ENCODE measurements at regions not wholly inside any gene's neighbourhood (a gene's known extent, or its start where the extent isn't known, plus 50 kb on each side); places are given as distances from the start of the nearest gene placed in this dataset.
"Not testable (repeated sequence)": the region's sequence is repeated elsewhere in the genome, so short reads cannot be mapped to it uniquely, and the experiment has no call there.

DNA sequence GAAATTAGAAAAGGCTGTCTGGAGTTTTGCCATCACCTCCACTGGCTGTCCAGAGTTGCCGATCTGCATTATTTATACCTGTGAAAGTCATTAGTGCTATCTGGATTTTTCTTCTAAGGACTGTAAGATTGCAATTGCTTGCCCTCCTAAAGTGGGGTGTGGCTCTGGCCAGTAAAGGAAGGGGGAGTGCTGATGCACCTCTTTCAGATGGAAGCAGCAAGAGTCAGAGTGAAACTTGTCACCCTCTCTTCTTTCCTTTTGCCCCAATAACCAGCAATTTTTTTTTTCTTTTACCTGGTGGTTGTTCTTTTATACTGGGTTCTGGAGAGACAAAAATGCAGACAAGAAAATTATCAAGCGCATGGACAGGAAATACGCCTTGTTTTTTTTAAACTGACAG, 527.4 kb upstream of the NRP1 start:
- DNase-seq (no peak), ATAC-seq (ENCODE audit: low FRiP score) (no peak)
- 88 to 90% methylated on average over 3 of the region's 3 CpGs for WGBS, 2 donors
- H3K27me3 ChIP-seq (ENCODE audit: control insufficient read depth in 1 of 2, insufficient read depth in 2 of 2, low read length in 1 of 2) = no peaks in the 10 kb centered on the region
- no peak overlapping the region for H3K4me3 ChIP-seq (ENCODE audit: low read length in 2 of 2)
- intact Hi-C loops (cut with DNase I) = no loop called here
- H3K27ac ChIP-seq (ENCODE audit: low read depth in 1 of 2, low read length in 2 of 2) = no peak overlapping the region
- no peaks in the 10 kb centered on the region for H3K9me3 ChIP-seq (ENCODE audit: control insufficient read depth, low read length)
- no peaks in the 10 kb centered on the region for H3K4me1 ChIP-seq (ENCODE audit: control insufficient read depth in 1 of 2, insufficient read depth in 2 of 2, low read length in 2 of 2)
- H3K36me3 ChIP-seq (ENCODE audit: control insufficient read depth in 1 of 2, insufficient read depth in 2 of 2, low read length in 1 of 2) = no peaks in the 10 kb centered on the region

DNA sequence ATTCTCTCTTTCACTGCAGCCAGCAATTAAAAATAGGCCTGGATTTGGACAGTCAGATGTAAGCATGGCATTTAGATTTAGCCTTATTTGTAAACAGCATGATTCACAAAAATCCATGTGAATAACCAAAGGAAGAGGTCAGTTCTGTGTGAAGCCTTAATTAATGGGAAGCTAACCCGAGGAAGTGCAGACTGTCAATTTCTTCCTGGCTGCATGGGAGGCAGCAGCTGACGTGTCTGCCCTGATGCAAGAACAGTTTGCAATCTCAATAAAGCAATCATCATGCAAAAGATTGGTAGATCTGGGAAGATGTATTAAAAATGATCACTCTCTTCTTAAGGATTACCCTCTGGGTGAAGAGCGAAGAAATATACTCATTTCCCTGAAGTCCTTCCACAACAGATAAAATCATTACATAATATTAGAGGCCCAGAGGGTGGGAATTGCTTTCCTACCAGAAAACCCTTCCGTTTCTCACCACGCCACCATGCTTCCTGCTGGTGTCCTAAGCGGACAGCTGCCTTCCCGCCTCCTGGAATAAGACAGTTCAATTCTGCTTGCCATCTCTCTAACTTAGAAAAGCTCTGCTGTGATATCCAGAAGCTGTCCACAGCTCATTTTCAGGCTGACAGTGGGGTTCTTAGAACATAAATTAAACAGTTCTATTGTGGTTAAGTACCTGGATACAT, 526.7 kb upstream of the NRP1 start:
- no peak for DNase-seq
- intact Hi-C loops (cut with DNase I) = no loop called here
- no peaks in the 10 kb centered on the region for H3K27me3 ChIP-seq (ENCODE audit: control insufficient read depth in 1 of 2, insufficient read depth in 2 of 2, low read length in 1 of 2)
- ATAC-seq (ENCODE audit: low FRiP score) = no peak
- no peak overlapping the region for H3K27ac ChIP-seq (ENCODE audit: low read depth in 1 of 2, low read length in 2 of 2)
- H3K36me3 ChIP-seq (ENCODE audit: control insufficient read depth in 1 of 2, insufficient read depth in 2 of 2, low read length in 1 of 2) = no peaks in the 10 kb centered on the region
- 95% methylated on average over 7 of the region's 7 CpGs for WGBS, 2 donors
- no peak overlapping the region for H3K4me3 ChIP-seq (ENCODE audit: low read length in 2 of 2)
- no peaks in the 10 kb centered on the region for H3K9me3 ChIP-seq (ENCODE audit: control insufficient read depth, low read length)
- H3K4me1 ChIP-seq (ENCODE audit: control insufficient read depth in 1 of 2, insufficient read depth in 2 of 2, low read length in 2 of 2) = no peaks in the 10 kb centered on the region

DNA sequence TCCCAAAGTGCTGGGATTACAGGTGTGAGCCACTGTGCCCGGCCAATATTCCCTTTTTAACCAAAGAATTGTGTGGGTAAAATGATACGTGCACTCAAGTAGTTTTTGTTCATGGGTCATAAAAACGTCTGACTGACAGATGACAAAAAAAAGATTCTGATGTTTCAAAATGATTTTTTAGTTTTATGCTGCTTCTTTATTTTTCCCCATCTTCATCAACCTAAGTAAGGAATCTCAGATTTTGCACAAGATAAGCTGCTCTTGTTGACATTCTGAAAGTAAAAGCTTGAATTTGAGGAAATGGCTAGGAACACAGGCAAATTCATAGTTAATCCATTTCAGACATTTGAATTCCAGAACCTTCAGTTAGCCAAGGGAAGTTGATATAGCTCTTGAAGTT, 526.1 kb upstream of the NRP1 start:
- intact Hi-C loops (cut with DNase I) = no loop called here
- Histone ChIP-seq H3K27me3 (ENCODE audit: control insufficient read depth in 1 of 2, insufficient read depth in 2 of 2, low read length in 1 of 2) (no peaks in the 10 kb centered on the region), H3K36me3 (ENCODE audit: control insufficient read depth in 1 of 2, insufficient read depth in 2 of 2, low read length in 1 of 2) (no peaks in the 10 kb centered on the region), H3K9me3 (ENCODE audit: control insufficient read depth, low read length) (no peaks in the 10 kb centered on the region), H3K4me3 (ENCODE audit: low read length in 2 of 2) (no peak overlapping the region), H3K27ac (ENCODE audit: low read depth in 1 of 2, low read length in 2 of 2) (no peak overlapping the region), H3K4me1 (ENCODE audit: control insufficient read depth in 1 of 2, insufficient read depth in 2 of 2, low read length in 2 of 2) (no peaks in the 10 kb centered on the region)
- ATAC-seq (ENCODE audit: low FRiP score) = no peak
- no peak for DNase-seq
- WGBS, 2 donors = 92 to 94% methylated on average over 3 of the region's 3 CpGs

DNA sequence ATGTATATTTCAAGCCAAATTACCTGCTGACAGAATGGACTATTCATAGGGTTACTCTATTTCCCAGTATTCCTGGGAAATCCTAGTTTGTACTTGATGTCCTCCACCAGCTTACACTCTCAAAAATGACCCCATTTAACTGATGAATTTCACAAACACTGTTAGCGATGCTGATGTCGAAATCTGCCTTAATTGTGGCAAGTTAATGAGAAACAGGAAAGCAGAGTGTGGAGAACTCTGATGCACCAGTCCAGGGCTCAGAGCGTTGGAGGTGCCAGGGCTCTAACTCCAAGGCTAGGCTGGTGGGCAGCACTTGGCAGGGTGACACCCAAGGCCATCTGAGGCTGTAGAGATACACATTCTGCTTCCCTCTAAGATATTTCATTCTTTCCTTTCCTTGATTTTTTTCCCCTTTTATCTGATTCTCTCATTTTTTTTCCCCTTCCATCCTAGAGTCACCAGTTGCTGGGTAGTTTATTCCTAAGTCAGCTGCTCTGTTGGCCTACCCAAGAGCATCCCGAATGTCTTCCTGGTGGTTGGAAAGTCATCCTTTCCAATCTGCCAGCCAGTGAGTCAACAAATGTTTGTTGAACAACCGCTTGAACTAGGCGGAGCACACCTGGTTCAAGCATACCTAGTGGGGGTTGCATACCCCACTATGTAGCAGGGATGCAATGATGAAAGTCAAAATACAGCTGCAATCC, 525.0 kb upstream of the NRP1 start:
- intact Hi-C loops (cut with DNase I) = no loop called here
- 96 to 97% methylated on average over 6 of the region's 6 CpGs for WGBS, 2 donors
- Histone ChIP-seq H3K36me3 (ENCODE audit: control insufficient read depth in 1 of 2, insufficient read depth in 2 of 2, low read length in 1 of 2) (no peaks in the 10 kb centered on the region), H3K9me3 (ENCODE audit: control insufficient read depth, low read length) (no peaks in the 10 kb centered on the region), H3K27ac (ENCODE audit: low read depth in 1 of 2, low read length in 2 of 2) (no peak overlapping the region), H3K4me1 (ENCODE audit: control insufficient read depth in 1 of 2, insufficient read depth in 2 of 2, low read length in 2 of 2) (no peaks in the 10 kb centered on the region), H3K27me3 (ENCODE audit: control insufficient read depth in 1 of 2, insufficient read depth in 2 of 2, low read length in 1 of 2) (no peaks in the 10 kb centered on the region), H3K4me3 (ENCODE audit: low read length in 2 of 2) (no peak overlapping the region)
- ATAC-seq (ENCODE audit: low FRiP score) (no peak), DNase-seq (no peak)

DNA sequence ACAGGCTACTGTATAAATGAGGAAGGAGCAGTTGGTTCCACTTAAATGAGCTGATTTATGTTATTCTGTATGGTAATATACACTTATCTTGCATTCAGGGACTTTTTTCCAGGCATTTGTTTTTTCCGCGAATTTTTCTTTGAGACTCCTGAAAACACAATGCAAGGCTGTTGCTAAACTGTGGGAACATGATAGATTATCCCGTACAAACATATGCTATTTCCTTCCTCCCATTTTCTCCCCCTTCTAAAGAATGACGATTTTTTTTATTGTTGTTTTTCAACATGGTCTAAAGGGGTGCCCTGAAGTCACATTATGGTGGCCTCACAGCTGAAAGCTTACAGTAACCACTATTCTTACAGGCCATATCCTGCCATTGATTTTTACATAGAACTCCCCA, 523.9 kb upstream of the NRP1 start:
- Histone ChIP-seq H3K4me1 (ENCODE audit: control insufficient read depth in 1 of 2, insufficient read depth in 2 of 2, low read length in 2 of 2) (no peaks in the 10 kb centered on the region), H3K27ac (ENCODE audit: low read depth in 1 of 2, low read length in 2 of 2) (no peak overlapping the region), H3K36me3 (ENCODE audit: control insufficient read depth in 1 of 2, insufficient read depth in 2 of 2, low read length in 1 of 2) (no peaks in the 10 kb centered on the region), H3K27me3 (ENCODE audit: control insufficient read depth in 1 of 2, insufficient read depth in 2 of 2, low read length in 1 of 2) (no peaks in the 10 kb centered on the region), H3K4me3 (ENCODE audit: low read length in 2 of 2) (no peak overlapping the region), H3K9me3 (ENCODE audit: control insufficient read depth, low read length) (no peaks in the 10 kb centered on the region)
- WGBS, 2 donors = 76 to 84% methylated on average over 4 of the region's 4 CpGs
- DNase-seq (no peak), ATAC-seq (ENCODE audit: low FRiP score) (no peak)
- intact Hi-C loops (cut with DNase I) = no loop called here

DNA sequence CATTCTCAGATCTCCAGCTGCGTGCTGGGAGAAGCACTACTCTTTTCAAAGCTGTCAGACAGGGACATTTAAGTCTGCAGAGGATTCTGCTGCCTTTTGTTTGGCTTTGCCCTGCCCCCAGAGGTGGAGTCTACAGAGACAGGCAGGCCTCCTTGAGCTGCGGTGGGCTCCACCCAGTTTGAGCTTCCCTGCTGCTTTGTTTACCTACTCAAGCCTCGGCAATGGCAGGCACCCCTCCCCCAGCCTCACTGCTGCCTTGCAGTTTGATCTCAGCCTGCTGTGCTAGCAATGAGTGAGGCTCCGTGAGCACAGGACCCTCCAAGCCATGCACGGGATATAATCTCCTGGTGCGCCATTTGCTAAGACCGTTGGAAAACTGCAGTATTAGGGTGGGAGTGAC, 518.8 kb upstream of the NRP1 start:
- H3K4me3 ChIP-seq (ENCODE audit: low read length in 2 of 2); H3K9me3 ChIP-seq (ENCODE audit: control insufficient read depth, low read length); H3K36me3 ChIP-seq (ENCODE audit: control insufficient read depth in 1 of 2, insufficient read depth in 2 of 2, low read length in 1 of 2); intact Hi-C loops (cut with DNase I); DNase-seq; H3K4me1 ChIP-seq (ENCODE audit: control insufficient read depth in 1 of 2, insufficient read depth in 2 of 2, low read length in 2 of 2); H3K27me3 ChIP-seq (ENCODE audit: control insufficient read depth in 1 of 2, insufficient read depth in 2 of 2, low read length in 1 of 2); H3K27ac ChIP-seq (ENCODE audit: low read depth in 1 of 2, low read length in 2 of 2); ATAC-seq (ENCODE audit: low FRiP score): not testable (repeated sequence)
- 87 to 88% methylated on average over 7 of the region's 7 CpGs for WGBS, 2 donors

DNA sequence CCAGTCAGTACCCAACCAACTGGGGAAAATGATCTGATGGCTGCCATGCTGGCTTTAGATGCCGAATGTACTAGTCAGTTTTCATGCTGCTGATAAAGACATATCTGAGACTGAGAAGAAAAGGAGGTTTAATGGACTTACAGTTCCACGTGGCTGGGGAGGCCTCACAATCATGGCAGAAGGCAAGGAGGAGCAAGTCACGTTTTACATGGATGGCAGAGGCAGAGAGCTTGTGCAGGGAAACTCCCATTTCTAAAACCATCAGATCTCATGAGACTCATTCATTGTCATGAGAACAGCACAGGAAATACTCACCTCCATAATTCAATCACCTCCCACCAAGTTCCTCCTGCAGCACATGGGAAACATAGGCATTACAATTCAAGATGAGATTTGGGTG, 508.9 kb upstream of the NRP1 start:
- Histone ChIP-seq H3K27me3 (ENCODE audit: control insufficient read depth in 1 of 2, insufficient read depth in 2 of 2, low read length in 1 of 2) (no peaks in the 10 kb centered on the region), H3K27ac (ENCODE audit: low read depth in 1 of 2, low read length in 2 of 2) (no peak overlapping the region)
- WGBS, 2 donors = 93 to 95% methylated on average over 3 of the region's 3 CpGs

DNA sequence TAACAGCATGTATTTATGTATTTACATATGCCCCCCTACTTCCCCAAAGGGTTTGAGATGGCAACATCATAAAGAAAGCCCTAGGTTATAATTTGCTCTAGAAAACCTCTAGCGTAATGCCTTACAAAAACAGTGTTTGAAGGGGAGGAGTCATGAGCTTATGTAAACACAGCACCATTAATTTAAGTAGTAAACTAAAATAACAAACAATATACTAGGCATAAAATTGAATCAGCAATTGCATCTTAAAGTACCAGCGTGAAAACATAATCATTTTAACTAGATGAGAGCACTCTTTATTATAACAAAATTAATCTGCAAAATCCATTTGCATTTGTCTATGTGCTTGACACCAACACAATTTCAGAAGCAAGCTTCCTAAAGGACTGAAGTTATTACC, 507.2 kb upstream of the NRP1 start:
- WGBS, 2 donors = 93 to 94% methylated on average over 2 of the region's 2 CpGs
- no peak for DNase-seq
- ATAC-seq (ENCODE audit: low FRiP score) = no peak
- intact Hi-C loops (cut with DNase I) = no loop called here
- no peaks in the 10 kb centered on the region for H3K9me3 ChIP-seq (ENCODE audit: control insufficient read depth, low read length)
- no peaks in the 10 kb centered on the region for H3K36me3 ChIP-seq (ENCODE audit: control insufficient read depth in 1 of 2, insufficient read depth in 2 of 2, low read length in 1 of 2)
- H3K4me1 ChIP-seq (ENCODE audit: control insufficient read depth in 1 of 2, insufficient read depth in 2 of 2, low read length in 2 of 2) = no peaks in the 10 kb centered on the region
- no peak overlapping the region for H3K4me3 ChIP-seq (ENCODE audit: low read length in 2 of 2)
- no peaks in the 10 kb centered on the region for H3K27me3 ChIP-seq (ENCODE audit: control insufficient read depth in 1 of 2, insufficient read depth in 2 of 2, low read length in 1 of 2)
- H3K27ac ChIP-seq (ENCODE audit: low read depth in 1 of 2, low read length in 2 of 2) = no peak overlapping the region

More for the DNA sequence above, 508.9 kb upstream of the NRP1 start:
- H3K4me3 ChIP-seq (ENCODE audit: low read length in 2 of 2) = no peak overlapping the region
- no peaks in the 10 kb centered on the region for H3K36me3 ChIP-seq (ENCODE audit: control insufficient read depth in 1 of 2, insufficient read depth in 2 of 2, low read length in 1 of 2)
- intact Hi-C loops (cut with DNase I) = no loop called here
- H3K4me1 ChIP-seq (ENCODE audit: control insufficient read depth in 1 of 2, insufficient read depth in 2 of 2, low read length in 2 of 2) = no peaks in the 10 kb centered on the region
- no peaks in the 10 kb centered on the region for H3K9me3 ChIP-seq (ENCODE audit: control insufficient read depth, low read length)
- DNase-seq = no peak
- no peak for ATAC-seq (ENCODE audit: low FRiP score)

DNA sequence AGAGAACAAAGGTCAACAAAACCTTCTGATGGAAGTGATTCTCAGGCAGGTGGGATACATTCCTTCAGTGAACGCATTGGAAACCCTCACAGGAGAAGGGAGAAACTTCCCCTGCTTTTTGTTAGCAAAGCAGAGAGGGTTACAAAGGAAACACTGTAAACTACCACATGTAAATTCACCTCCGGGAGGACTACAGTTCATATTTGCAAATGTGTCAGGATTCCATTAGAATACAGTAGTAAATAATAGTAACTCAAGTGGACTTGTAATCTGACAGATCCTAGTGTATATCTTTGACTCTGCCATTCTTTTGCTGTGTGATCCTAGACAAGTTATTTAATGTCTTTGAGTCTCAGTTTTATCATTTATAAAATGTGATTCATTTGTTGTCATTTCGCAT, 504.3 kb upstream of the NRP1 start:
- Histone ChIP-seq H3K27ac (ENCODE audit: low read depth in 1 of 2, low read length in 2 of 2) (no peak overlapping the region), H3K4me3 (ENCODE audit: low read length in 2 of 2) (no peak overlapping the region), H3K9me3 (ENCODE audit: control insufficient read depth, low read length) (no peaks in the 10 kb centered on the region), H3K36me3 (ENCODE audit: control insufficient read depth in 1 of 2, insufficient read depth in 2 of 2, low read length in 1 of 2) (no peaks in the 10 kb centered on the region), H3K27me3 (ENCODE audit: control insufficient read depth in 1 of 2, insufficient read depth in 2 of 2, low read length in 1 of 2) (no peaks in the 10 kb centered on the region), H3K4me1 (ENCODE audit: control insufficient read depth in 1 of 2, insufficient read depth in 2 of 2, low read length in 2 of 2) (no peaks in the 10 kb centered on the region)
- intact Hi-C loops (cut with DNase I) = no loop called here
- ATAC-seq (ENCODE audit: low FRiP score) = no peak
- DNase-seq = no peak
- 94 to 95% methylated on average over 3 of the region's 3 CpGs for WGBS, 2 donors

All from aorta (tissue), 5 donors.